OCI-LY1 (cell line): ENCODE measurements at regions not wholly inside any gene's neighbourhood (a gene's known extent, or its start where the extent isn't known, plus 50 kb on each side); places are given as distances from the start of the nearest gene placed in this dataset.

Experiments used
- H2AFZ ChIP-seq: fragments of 200-600 bp; sonication (generic), shearing (Covaris generic); 2 replicates; pipeline ENCODE4 v1.6.0; 2014; ENCODE audit warnings: antibody characterized with exemption, mild to moderate bottlenecking, low read length
- H3F3A ChIP-seq: fragments of 200-600 bp; sonication (generic), shearing (Covaris generic); 2 replicates; pipeline ENCODE4 v1.6.0; 2014; ENCODE audit warnings: mild to moderate bottlenecking, antibody characterized with exemption, low read length, moderate library complexity; ENCODE audit not compliant: insufficient read depth
- H3K27ac ChIP-seq: fragments of 200-600 bp; sonication (generic); 2 replicates; pipeline ENCODE4 v1.5.1; 2014; ENCODE audit warnings: low read length, mixed run types, mild to moderate bottlenecking, low read depth; ENCODE audit not compliant: poor library complexity, severe bottlenecking
- H3K27me3 ChIP-seq: fragments of 200-600 bp; sonication (generic); 2 replicates; pipeline ENCODE4 v1.6.0; 2014; ENCODE audit warnings: antibody characterized with exemption, mild to moderate bottlenecking, low read length, moderate library complexity; ENCODE audit not compliant: insufficient read depth
- H3K36me3 ChIP-seq: fragments of 200-600 bp; sonication (generic); 2 replicates; pipeline ENCODE4 v1.6.1; 2014; ENCODE audit warnings: mild to moderate bottlenecking, antibody characterized with exemption, low read length, moderate library complexity, mixed read lengths; ENCODE audit not compliant: insufficient read depth
- H3K4me1 ChIP-seq: fragments of 200-600 bp; sonication (generic); 2 replicates; pipeline ENCODE4 v1.5.1; 2014; ENCODE audit warnings: mild to moderate bottlenecking, low read length, moderate library complexity; ENCODE audit not compliant: insufficient read depth, severe bottlenecking
- H3K4me2 ChIP-seq: fragments of 200-600 bp; sonication (generic), shearing (Covaris generic); 2 replicates; pipeline ENCODE4 v1.6.1; 2014; ENCODE audit warnings: low read length
- H3K4me3 ChIP-seq: fragments of 200-600 bp; sonication (generic); 2 replicates; pipeline ENCODE4 v1.5.1; 2014; ENCODE audit warnings: low read length, low read depth, mild to moderate bottlenecking, mixed read lengths; ENCODE audit not compliant: poor library complexity, severe bottlenecking
- H3K79me2 ChIP-seq: fragments of 200-600 bp; shearing (Covaris generic); 2 replicates; pipeline ENCODE4 v1.6.1; 2016; ENCODE audit warnings: mixed run types, low read length, mixed read lengths; ENCODE audit not compliant: insufficient read depth
- H3K9ac ChIP-seq: fragments of 200-600 bp; sonication (generic), shearing (Covaris generic); 2 replicates; pipeline ENCODE4 v1.6.1; 2014; ENCODE audit warnings: mild to moderate bottlenecking, low read length, mixed read lengths
- H3K9me2 ChIP-seq: fragments of 200-600 bp; sonication (generic), shearing (Covaris generic); 2 replicates; pipeline ENCODE4 v1.6.1; 2014; ENCODE audit warnings: low read depth, mild to moderate bottlenecking, low read length, mixed read lengths
- H3K9me3 ChIP-seq: fragments of 200-600 bp; shearing (Covaris generic); 2 replicates; pipeline ENCODE4 v1.6.1; 2014; ENCODE audit warnings: low read length, mixed read lengths
- H4K20me1 ChIP-seq: fragments of 200-600 bp; sonication (generic), shearing (Covaris generic); 2 replicates; pipeline ENCODE4 v1.6.0; 2016; ENCODE audit warnings: mild to moderate bottlenecking, low read length; ENCODE audit not compliant: insufficient read depth
- EZH2 ChIP-seq: fragments of 200-600 bp; sonication (generic), shearing (Covaris generic); IDR thresholded peaks from 2 replicates; pipeline ENCODE4 v1.8.0; 2017; ENCODE audit warnings: borderline replicate concordance, mixed run types, mild to moderate bottlenecking, antibody characterized with exemption, low read length, moderate library complexity, mixed read lengths
- TF ChIP-seq, protein P1 (sequence below): fragments of 200-600 bp; sonication (generic), shearing (Covaris generic); IDR thresholded peaks from 2 replicates; pipeline ENCODE4 v1.5.1; 2017; ENCODE audit warnings: mild to moderate bottlenecking, antibody characterized with exemption, low read length, moderate library complexity, mixed read lengths

DNA sequence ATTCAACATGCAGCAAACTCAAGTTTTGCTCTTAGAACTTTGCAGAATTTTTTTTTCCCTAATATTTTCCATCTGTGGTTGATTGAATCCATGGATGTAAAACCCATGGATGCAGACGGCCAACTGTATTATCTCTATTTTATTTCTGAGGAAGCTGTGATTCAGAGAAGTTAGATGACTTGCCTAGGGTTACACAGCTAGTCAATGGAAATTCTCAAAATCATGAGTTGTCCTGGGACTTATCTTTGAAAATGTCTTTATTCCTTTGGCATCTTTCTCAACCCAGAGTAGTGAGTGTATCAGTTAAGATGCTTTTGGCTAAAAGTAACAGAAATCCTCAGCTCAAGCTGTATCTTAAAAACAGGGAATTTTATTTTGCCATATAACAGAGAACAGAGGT is 107.9 kb upstream of the GALNT15 start:
- H3K79me2 ChIP-seq = no peaks in the 10 kb centered on the region
- H3K9me3 ChIP-seq = no peaks in the 10 kb centered on the region
- no peak overlapping the region for H2AFZ ChIP-seq
- H3K36me3 ChIP-seq = no peaks in the 10 kb centered on the region
- no peak for TF ChIP-seq EZH2
- TF ChIP-seq, protein P1, sequence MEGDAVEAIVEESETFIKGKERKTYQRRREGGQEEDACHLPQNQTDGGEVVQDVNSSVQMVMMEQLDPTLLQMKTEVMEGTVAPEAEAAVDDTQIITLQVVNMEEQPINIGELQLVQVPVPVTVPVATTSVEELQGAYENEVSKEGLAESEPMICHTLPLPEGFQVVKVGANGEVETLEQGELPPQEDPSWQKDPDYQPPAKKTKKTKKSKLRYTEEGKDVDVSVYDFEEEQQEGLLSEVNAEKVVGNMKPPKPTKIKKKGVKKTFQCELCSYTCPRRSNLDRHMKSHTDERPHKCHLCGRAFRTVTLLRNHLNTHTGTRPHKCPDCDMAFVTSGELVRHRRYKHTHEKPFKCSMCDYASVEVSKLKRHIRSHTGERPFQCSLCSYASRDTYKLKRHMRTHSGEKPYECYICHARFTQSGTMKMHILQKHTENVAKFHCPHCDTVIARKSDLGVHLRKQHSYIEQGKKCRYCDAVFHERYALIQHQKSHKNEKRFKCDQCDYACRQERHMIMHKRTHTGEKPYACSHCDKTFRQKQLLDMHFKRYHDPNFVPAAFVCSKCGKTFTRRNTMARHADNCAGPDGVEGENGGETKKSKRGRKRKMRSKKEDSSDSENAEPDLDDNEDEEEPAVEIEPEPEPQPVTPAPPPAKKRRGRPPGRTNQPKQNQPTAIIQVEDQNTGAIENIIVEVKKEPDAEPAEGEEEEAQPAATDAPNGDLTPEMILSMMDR = no peak
- H3K4me2 ChIP-seq = no peak overlapping the region
- H3K27ac ChIP-seq = no peak overlapping the region
- H3F3A ChIP-seq = no peaks in the 10 kb centered on the region
- H3K4me1 ChIP-seq = no peaks in the 10 kb centered on the region
- H3K9me2 ChIP-seq = no peaks in the 10 kb centered on the region
- H3K9ac ChIP-seq = no peak overlapping the region
- no peak overlapping the region for H3K4me3 ChIP-seq
- no peaks in the 10 kb centered on the region for H3K27me3 ChIP-seq
- no peaks in the 10 kb centered on the region for H4K20me1 ChIP-seq

DNA sequence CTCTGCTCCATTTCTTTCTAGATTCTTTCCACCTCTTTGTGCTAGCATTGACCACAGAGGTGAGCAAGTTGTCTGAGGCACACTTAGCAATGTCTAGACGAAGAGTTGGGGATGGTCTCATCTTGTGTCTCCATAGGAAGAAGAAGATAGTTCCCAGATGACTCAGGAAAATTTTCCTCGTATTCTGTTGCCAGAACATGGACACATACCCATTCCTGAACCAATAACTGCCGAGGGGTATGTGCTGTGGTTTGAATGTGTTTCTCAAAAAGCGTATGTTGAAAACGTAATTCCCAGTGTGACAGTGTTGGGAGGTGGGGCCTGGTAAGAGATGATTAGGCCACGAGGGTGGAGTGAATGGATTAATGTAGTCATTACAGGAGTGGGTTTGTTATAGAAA is 107.5 kb upstream of the GALNT15 start:
- Histone ChIP-seq H3K4me1 (no peaks in the 10 kb centered on the region), H2AFZ (no peak overlapping the region), H3K27me3 (no peaks in the 10 kb centered on the region), H3K9me2 (no peaks in the 10 kb centered on the region), H3K9ac (no peak overlapping the region), H3K79me2 (no peaks in the 10 kb centered on the region), H3K36me3 (no peaks in the 10 kb centered on the region), H3K4me2 (no peak overlapping the region), H3K9me3 (no peaks in the 10 kb centered on the region), H3K27ac (no peak overlapping the region), H3K4me3 (no peak overlapping the region), H4K20me1 (no peaks in the 10 kb centered on the region), H3F3A (no peaks in the 10 kb centered on the region)
- TF ChIP-seq, protein P1 = no peak
- TF ChIP-seq EZH2 = no peak

DNA sequence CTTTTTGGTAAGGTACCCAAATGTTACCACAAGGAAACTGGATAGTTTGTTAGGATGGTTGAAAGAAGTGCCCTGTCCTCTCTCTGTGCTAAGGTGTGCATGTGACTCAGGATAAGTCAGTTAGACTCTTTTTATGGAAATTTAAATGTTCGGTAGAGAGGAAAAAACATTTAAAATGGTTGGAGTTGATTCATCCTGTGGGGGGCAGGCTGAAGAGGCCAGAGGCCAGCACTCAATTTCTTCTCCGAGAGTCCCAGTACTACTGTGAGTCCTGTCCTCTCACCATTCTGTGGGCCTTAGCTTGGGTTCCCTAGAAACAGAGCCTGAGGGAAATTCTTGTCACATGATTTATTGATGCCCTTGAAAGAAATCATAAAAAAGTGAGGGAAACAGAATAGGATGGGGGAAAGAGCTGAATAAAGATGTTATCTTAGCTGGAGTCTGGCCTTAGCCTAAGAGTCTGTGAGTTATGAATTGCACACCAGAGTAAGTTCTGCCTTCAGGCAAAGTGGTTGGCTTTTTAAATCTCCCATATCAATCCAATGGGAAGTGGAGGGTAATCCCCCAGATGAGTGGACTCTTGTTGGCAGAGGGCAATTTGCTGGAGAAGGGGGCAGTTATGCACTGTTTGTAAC is 106.5 kb upstream of the GALNT15 start:
- H3K9me2 ChIP-seq = no peaks in the 10 kb centered on the region
- no peaks in the 10 kb centered on the region for H3K79me2 ChIP-seq
- TF ChIP-seq, protein P1 = no peak
- no peak for TF ChIP-seq EZH2
- no peak overlapping the region for H3K27ac ChIP-seq
- H3K4me3 ChIP-seq = no peak overlapping the region
- no peaks in the 10 kb centered on the region for H3F3A ChIP-seq
- H3K27me3 ChIP-seq = no peaks in the 10 kb centered on the region
- no peaks in the 10 kb centered on the region for H3K4me1 ChIP-seq
- H4K20me1 ChIP-seq = no peaks in the 10 kb centered on the region
- no peaks in the 10 kb centered on the region for H3K36me3 ChIP-seq
- no peak overlapping the region for H2AFZ ChIP-seq
- no peaks in the 10 kb centered on the region for H3K9me3 ChIP-seq
- H3K4me2 ChIP-seq = no peak overlapping the region
- no peak overlapping the region for H3K9ac ChIP-seq
